Lung (tissue), 11 donors: ENCODE measurements at regions not wholly inside any gene's neighbourhood (a gene's known extent, or its start where the extent isn't known, plus 50 kb on each side); places are given as distances from the start of the nearest gene placed in this dataset.
A peak's percentile ranks its signal among the peaks of the same experiment; 100 is the strongest.

Experiments used
- ATAC-seq: fragments of 200-7000 bp; cut with Tn5 transposase; one replicate; pipeline ENCODE4 v1.9.1; 2020; ENCODE audit warnings: moderate number of reproducible peaks; ENCODE audit not compliant: insufficient read depth, low FRiP score
- DNase-seq, 3 donors: peaks; one replicate each; pipeline ENCODE4 v3.0.0-alpha.2; 2013 to 2017
- H3K27ac ChIP-seq, 2 donors: one replicate each; pipeline ENCODE4 v1.5.1; 2013; ENCODE audit warnings: mild to moderate bottlenecking in 2 of 2, moderate library complexity in 2 of 2, control low read depth in 1 of 2, inconsistent platforms in 1 of 2, low read depth in 1 of 2, low read length in 1 of 2
- H3K27me3 ChIP-seq, 3 donors: one replicate each; pipeline ENCODE4 v1.5.1; 2013; ENCODE audit warnings: low read length in 2 of 3; ENCODE audit not compliant: control insufficient read depth in 3 of 3, insufficient read depth in 3 of 3
- H3K36me3 ChIP-seq, 4 donors: one replicate each; pipeline ENCODE4 v1.5.1; 2013; ENCODE audit warnings: low read length in 4 of 4, mild to moderate bottlenecking in 1 of 4, moderate library complexity in 1 of 4; ENCODE audit not compliant: control insufficient read depth in 4 of 4, insufficient read depth in 4 of 4
- H3K4me1 ChIP-seq, 5 donors: one replicate each; pipeline ENCODE4 v1.5.1; 2013; ENCODE audit warnings: low read length in 5 of 5, mild to moderate bottlenecking in 2 of 5, moderate library complexity in 1 of 5; ENCODE audit not compliant: control insufficient read depth in 5 of 5, insufficient read depth in 5 of 5
- H3K4me3 ChIP-seq: one replicate; pipeline ENCODE4 v1.5.1; 2013; ENCODE audit warnings: mild to moderate bottlenecking, control low read depth, moderate library complexity
- H3K9ac ChIP-seq, 2 donors: one replicate each; pipeline ENCODE4 v1.5.1; 2013; ENCODE audit warnings: low read length in 2 of 2, control low read depth in 1 of 2; ENCODE audit not compliant: insufficient read depth in 1 of 2
- H3K9me3 ChIP-seq, 4 donors: one replicate each; pipeline ENCODE4 v1.5.1; 2013; ENCODE audit warnings: low read length in 3 of 4, mild to moderate bottlenecking in 1 of 4, moderate library complexity in 1 of 4; ENCODE audit not compliant: control insufficient read depth in 4 of 4, insufficient read depth in 3 of 4
- WGBS, 2 donors: extraction: QIAGEN DNeasy Blood & Tissue Kit; methylation state at CpG; one replicate each; pipeline ENCODE4 v1.1.7; 2013; 5-methylcytosine and 5-hydroxymethylcytosine counted together
- TF ChIP-seq, protein P1 (sequence below): IDR thresholded peaks from 2 replicates; pipeline ENCODE4 v1.5.1; 2012; ENCODE audit warnings: mild to moderate bottlenecking; ENCODE audit errors: control extremely low read depth, extremely low read depth
- donor health status: control.
- donor health status: control.
- donor health status: Bipolar disorder and iron deficiency.
- donor health status: healthy.
- donor health status: DM: yes; HTN: yes; CAD: no.

DNA sequence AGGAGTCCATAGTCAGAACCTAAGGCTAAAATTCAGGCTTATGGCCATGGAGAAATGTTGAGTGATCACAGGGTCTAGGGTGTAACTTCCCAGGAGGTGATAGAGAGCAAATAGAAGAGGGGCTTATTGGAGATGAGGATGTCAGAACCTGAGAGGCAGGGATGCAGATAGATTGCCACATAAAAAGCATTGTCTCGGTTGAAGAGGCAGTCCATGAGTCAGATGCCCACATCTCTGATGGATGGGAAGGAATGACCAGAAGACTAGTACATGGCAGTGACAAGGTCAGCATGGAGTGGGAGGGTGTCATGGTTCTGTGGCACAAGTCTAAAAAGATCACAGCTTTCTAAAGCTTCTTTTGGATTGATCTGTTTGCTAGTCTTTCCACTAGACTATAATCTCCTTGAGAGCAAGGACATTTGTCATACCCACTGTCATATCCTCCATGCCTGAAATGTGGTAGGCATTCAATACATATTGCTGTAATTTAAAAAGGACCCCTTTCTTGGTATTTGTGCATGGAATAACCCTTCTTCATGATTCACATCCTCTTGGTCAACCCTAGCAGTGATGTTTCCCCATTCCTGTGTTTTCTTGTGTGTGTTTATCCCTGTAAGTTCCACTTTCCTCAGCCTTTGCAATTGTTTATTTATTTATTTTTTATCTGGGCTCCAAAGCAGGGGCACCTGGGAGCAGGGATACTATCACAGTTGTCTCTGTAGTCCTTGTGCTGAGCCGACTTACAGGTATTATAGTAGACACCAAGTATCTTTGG lies 613.4 kb upstream of the CFAP20DC start:
- TF ChIP-seq, protein P1, sequence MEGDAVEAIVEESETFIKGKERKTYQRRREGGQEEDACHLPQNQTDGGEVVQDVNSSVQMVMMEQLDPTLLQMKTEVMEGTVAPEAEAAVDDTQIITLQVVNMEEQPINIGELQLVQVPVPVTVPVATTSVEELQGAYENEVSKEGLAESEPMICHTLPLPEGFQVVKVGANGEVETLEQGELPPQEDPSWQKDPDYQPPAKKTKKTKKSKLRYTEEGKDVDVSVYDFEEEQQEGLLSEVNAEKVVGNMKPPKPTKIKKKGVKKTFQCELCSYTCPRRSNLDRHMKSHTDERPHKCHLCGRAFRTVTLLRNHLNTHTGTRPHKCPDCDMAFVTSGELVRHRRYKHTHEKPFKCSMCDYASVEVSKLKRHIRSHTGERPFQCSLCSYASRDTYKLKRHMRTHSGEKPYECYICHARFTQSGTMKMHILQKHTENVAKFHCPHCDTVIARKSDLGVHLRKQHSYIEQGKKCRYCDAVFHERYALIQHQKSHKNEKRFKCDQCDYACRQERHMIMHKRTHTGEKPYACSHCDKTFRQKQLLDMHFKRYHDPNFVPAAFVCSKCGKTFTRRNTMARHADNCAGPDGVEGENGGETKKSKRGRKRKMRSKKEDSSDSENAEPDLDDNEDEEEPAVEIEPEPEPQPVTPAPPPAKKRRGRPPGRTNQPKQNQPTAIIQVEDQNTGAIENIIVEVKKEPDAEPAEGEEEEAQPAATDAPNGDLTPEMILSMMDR = no peak
- peaks cover 0 to 3% (median 0%) of the 10 kb centered on the region in 3 donors for H3K27me3 ChIP-seq
- WGBS, 2 donors = 98 to 100% methylated on average over 2 of the region's 2 CpGs
- H3K9ac ChIP-seq = no peak overlapping the region
- H3K4me1 ChIP-seq = peaks cover 0 to 34% (median 13%) of the 10 kb centered on the region in 5 donors
- H3K36me3 ChIP-seq = no peaks in the 10 kb centered on the region
- no peak overlapping the region for H3K4me3 ChIP-seq
- ATAC-seq (no peak), DNase-seq (no peak)
- H3K27ac ChIP-seq = no peak overlapping the region
- no peaks in the 10 kb centered on the region for H3K9me3 ChIP-seq

DNA sequence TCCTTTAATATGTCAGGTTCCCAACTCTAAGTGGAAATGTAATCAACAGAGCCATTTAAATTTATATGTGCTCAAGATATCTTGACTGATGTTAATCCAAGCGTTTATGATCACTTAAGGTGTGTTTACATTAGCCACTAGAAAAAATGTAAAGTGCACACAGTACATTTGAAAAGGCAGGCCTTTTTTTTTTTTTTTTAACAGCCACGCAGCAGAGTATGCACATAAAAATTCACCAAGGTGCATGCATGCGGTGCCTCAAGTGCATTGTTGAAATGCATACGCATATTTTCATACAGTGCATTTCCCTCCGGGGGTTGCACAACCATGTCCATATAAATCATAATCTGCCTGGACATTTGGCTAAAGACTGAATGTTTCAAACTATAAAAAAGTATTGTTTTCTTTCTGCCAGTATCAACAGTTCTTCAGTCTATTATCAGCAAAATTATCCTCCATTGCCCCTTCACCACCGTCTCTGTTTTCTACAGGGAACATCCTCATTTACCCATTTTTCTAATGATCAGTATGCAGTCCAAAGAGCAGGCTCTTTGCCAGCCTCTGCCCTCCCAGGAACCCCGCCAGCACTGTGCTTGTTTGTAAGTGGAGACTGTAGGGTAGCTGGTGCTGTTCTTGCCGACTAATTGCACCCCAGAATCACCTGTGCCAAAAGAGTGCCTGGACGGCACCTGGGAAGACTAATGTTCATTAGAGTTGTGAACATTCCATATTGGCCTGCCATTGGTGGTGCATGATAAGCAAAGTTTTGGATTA lies 611.2 kb upstream of the CFAP20DC start:
- 59 to 69% methylated on average over 9 of the region's 9 CpGs for WGBS, 2 donors
- Histone ChIP-seq H3K4me3 (no peak overlapping the region), H3K9me3 (no peaks in the 10 kb centered on the region), H3K27ac (no peak overlapping the region), H3K36me3 (no peaks in the 10 kb centered on the region), H3K27me3 (peaks cover 0 to 3% (median 0%) of the 10 kb centered on the region in 3 donors), H3K4me1 (peaks cover 0 to 39% (median 13%) of the 10 kb centered on the region in 5 donors), H3K9ac (no peak overlapping the region)
- ATAC-seq = no peak
- peak in 2 of 3 donors; percentile 48 to 62 for DNase-seq
- TF ChIP-seq, protein P1 = no peak

DNA sequence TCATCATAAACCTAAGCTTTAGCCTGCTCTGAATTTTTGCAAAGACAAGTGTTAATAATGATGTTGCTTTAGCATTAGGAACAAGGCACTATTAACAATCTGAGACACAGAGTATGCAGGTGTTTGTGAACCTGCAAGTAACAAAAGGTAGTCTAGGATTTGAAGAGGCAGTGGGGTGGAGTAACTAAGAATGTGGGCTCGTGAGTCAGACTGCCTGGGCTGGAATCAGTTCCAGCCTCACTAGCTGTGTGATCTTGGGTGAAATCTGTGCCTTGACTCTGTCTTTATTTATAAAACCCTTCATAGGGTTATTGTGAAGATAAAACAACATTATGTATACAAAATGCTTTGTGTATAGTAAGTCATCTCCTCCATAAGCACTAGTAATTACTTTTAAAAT lies 610.6 kb upstream of the CFAP20DC start:
- Histone ChIP-seq H3K36me3 (no peaks in the 10 kb centered on the region), H3K4me1 (peaks cover 0 to 44% (median 13%) of the 10 kb centered on the region in 5 donors), H3K9ac (no peak overlapping the region), H3K9me3 (no peaks in the 10 kb centered on the region), H3K27ac (no peak overlapping the region), H3K4me3 (no peak overlapping the region), H3K27me3 (peaks cover 0 to 3% (median 0%) of the 10 kb centered on the region in 3 donors)
- ATAC-seq (no peak), DNase-seq (peak in 1 of 3 donors; percentile 44)
- 47 to 78% methylated on average over 1 of the region's 1 CpG for whole genome bisulfite sequencing, 2 donors
- TF ChIP-seq, protein P1 = no peak
